Neural crest cell (in vitro differentiated cells): ENCODE measurements at regions not wholly inside any gene's neighbourhood (a gene's known extent, or its start where the extent isn't known, plus 50 kb on each side); places are given as distances from the start of the nearest gene placed in this dataset.

Experiments
- DNase-seq: peaks from one replicate; pipeline ENCODE4 v3.0.0; 2021; ENCODE audit warnings: low read depth, mixed read lengths, low spot score
- H3K27ac Mint-ChIP-seq: one replicate; pipeline ENCODE4 v1.8.0; 2021; ENCODE audit warnings: mild to moderate bottlenecking, mixed read lengths; ENCODE audit not compliant: unreplicated experiment
- H3K27me3 Mint-ChIP-seq: 2 replicates; pipeline ENCODE4 v1.8.0; 2021; ENCODE audit warnings: low read depth, mild to moderate bottlenecking, mixed read lengths
- H3K36me3 Mint-ChIP-seq: 2 replicates; pipeline ENCODE4 v1.8.0; 2021; ENCODE audit warnings: low read depth, mild to moderate bottlenecking, mixed read lengths
- H3K4me1 Mint-ChIP-seq: 2 replicates; pipeline ENCODE4 v1.8.0; 2021; ENCODE audit warnings: mixed read lengths
- H3K4me3 Mint-ChIP-seq: one replicate; pipeline ENCODE4 v1.8.0; 2021; ENCODE audit warnings: mild to moderate bottlenecking, mixed read lengths
- H3K9me3 Mint-ChIP-seq: 2 replicates; pipeline ENCODE4 v1.8.0; 2021; ENCODE audit warnings: mixed read lengths
- TF ChIP-seq, protein P1 (sequence below): fragments of 200-600 bp; sonication (generic); conservative IDR thresholded peaks from 2 replicates; pipeline ENCODE4 v1.5.0; 2021; ENCODE audit warnings: antibody characterized with exemption, mild to moderate bottlenecking

DNA sequence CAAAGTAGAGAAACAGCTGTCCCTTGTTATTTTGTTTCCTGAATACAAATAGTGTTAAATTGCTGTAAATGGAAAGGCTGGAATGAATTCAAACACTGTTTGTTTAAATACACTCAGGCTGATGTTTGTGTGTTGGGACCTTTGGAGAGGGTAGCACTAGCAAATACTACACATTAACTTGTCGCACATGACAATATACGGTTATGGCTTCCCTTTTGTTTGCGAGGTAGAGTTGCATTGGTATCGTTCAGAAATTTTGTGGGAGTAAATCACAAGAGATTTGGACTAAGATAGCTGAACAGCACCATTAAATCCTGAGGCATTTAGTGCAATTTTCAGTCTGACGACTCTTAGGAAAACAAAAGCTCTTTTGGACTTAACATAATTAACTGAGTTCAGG is 213.0 kb upstream of the ROBO2 start:
- no peaks in the 10 kb centered on the region for H3K27me3 Mint-ChIP-seq
- H3K9me3 Mint-ChIP-seq = no peaks in the 10 kb centered on the region
- H3K36me3 Mint-ChIP-seq = no peaks in the 10 kb centered on the region
- DNase-seq = no peak
- no peak overlapping the region for H3K4me3 Mint-ChIP-seq
- no peak overlapping the region for H3K27ac Mint-ChIP-seq
- H3K4me1 Mint-ChIP-seq = no peaks in the 10 kb centered on the region
- TF ChIP-seq, protein P1, sequence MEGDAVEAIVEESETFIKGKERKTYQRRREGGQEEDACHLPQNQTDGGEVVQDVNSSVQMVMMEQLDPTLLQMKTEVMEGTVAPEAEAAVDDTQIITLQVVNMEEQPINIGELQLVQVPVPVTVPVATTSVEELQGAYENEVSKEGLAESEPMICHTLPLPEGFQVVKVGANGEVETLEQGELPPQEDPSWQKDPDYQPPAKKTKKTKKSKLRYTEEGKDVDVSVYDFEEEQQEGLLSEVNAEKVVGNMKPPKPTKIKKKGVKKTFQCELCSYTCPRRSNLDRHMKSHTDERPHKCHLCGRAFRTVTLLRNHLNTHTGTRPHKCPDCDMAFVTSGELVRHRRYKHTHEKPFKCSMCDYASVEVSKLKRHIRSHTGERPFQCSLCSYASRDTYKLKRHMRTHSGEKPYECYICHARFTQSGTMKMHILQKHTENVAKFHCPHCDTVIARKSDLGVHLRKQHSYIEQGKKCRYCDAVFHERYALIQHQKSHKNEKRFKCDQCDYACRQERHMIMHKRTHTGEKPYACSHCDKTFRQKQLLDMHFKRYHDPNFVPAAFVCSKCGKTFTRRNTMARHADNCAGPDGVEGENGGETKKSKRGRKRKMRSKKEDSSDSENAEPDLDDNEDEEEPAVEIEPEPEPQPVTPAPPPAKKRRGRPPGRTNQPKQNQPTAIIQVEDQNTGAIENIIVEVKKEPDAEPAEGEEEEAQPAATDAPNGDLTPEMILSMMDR = no peak

DNA sequence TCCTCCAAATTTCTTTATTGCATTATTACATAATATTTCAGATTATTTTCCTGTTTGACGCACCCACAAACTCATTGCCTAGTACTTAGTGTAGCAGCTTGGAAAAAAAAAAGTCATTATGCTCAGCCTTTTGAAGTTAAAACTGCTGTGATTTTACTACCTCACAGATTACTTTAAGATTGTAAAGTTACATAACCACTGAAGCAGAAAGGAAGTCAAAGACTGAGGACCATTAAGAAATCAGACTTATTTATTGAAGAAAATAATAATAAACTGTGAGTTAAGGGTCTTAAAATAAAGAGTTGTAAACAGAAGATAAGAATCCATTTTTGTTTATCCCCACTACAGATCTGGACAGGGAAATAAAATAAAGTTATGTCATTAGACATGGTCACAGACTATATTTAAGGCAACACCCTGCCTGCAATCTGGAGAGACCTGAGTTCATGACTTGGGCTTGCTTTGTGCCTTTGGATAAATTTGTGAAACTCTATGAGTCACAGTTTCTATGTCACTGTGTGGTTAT is 212.1 kb upstream of the ROBO2 start:
- TF ChIP-seq, protein P1 = no peak
- H3K27me3 Mint-ChIP-seq = no peaks in the 10 kb centered on the region
- no peaks in the 10 kb centered on the region for H3K36me3 Mint-ChIP-seq
- no peaks in the 10 kb centered on the region for H3K4me1 Mint-ChIP-seq
- H3K4me3 Mint-ChIP-seq = no peak overlapping the region
- no peaks in the 10 kb centered on the region for H3K9me3 Mint-ChIP-seq
- no peak overlapping the region for H3K27ac Mint-ChIP-seq
- no peak for DNase-seq

DNA sequence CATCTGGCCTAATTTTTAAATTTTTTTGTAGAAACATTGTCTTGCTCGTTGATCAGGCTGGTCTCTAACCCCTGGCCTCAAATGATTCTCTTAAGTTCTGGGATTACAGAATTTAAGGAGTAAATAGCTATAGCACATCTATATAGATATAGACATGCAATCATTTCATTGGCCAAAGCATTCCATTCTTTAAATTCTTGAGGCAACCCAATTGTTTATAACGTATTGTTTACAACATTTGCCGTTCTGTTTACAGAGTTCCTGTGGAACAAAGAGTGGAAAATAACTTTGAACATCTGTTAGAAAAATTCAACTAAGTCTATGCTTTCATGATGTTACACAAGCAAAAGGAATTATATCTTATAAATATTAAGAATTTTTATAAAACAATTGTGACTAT is 205.2 kb upstream of the ROBO2 start:
- Mint-ChIP-seq H3K36me3 (peaks cover 5% of the 10 kb centered on the region), H3K27me3 (no peaks in the 10 kb centered on the region), H3K27ac (no peak overlapping the region), H3K4me3 (no peak overlapping the region), H3K4me1 (no peaks in the 10 kb centered on the region), H3K9me3 (peaks cover 8% of the 10 kb centered on the region)
- no peak for DNase-seq
- TF ChIP-seq, protein P1 = no peak

DNA sequence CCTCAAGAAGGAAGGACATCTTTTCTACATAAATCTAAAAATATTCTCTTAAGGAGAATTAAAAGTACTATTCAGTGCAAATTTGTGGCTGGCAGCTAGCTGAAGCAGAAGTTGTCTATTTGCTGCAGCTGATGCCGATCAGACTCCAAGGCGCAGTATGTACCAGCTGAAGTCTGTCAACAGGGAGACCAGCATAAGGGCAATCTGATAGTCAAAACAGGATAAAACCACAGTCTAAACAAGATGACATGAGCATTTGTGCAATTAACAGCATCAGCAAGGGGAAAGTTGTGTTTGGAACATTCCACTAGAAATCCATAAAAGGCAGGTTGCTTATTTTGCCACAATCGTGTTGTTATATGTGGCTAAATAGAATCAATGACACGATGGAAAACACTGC is 198.2 kb upstream of the ROBO2 start:
- H3K27me3 Mint-ChIP-seq = no peaks in the 10 kb centered on the region
- TF ChIP-seq, protein P1 = no peak
- H3K27ac Mint-ChIP-seq = no peak overlapping the region
- DNase-seq = no peak
- peaks cover 8% of the 10 kb centered on the region for H3K9me3 Mint-ChIP-seq
- no peak overlapping the region for H3K4me3 Mint-ChIP-seq
- H3K36me3 Mint-ChIP-seq = peaks cover 6% of the 10 kb centered on the region
- no peaks in the 10 kb centered on the region for H3K4me1 Mint-ChIP-seq

DNA sequence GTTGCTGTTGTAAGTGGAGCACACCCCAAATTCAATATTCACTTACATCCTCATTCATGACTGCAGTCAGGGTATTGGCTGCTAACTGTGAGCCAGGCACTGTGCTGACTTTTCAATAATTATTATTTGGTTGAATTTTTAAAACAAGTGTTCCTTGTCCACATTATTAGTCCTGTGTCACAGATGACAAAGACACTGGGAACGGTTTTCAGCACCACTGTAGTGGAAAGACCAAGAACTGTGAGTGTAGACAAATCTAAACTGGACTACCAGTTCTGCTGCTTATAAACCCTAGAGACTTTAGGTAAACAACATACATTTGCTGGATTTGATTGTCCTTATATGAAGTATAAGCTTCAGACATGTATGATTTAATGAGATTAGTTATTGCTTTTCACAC is 197.7 kb upstream of the ROBO2 start:
- Mint-ChIP-seq H3K36me3 (peaks cover 6% of the 10 kb centered on the region), H3K9me3 (peaks cover 8% of the 10 kb centered on the region), H3K27me3 (no peaks in the 10 kb centered on the region), H3K4me1 (no peaks in the 10 kb centered on the region), H3K27ac (no peak overlapping the region), H3K4me3 (no peak overlapping the region)
- TF ChIP-seq, protein P1 = no peak
- DNase-seq = no peak

DNA sequence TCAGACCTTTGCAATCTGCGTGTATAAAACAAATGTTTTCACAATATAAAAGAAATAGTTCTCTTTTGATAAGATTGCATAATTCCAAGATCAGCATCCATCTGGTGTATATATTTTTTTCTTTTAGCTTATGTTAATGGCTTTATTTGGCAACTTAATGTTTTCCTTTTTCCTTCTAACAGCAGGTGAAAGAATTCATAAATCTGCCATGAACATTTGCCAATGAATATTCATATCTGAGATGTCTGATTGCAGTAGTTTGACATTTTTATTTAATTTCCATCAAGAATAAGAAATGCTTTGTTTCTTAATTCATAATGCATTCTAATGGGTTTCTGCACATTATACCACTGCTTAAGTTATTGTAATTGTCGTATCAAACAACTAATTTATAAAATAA is 184.4 kb upstream of the ROBO2 start:
- Mint-ChIP-seq H3K4me1 (no peaks in the 10 kb centered on the region), H3K27ac (no peak overlapping the region), H3K9me3 (no peaks in the 10 kb centered on the region), H3K4me3 (no peak overlapping the region), H3K36me3 (no peaks in the 10 kb centered on the region), H3K27me3 (no peaks in the 10 kb centered on the region)
- TF ChIP-seq, protein P1 = no peak
- no peak for DNase-seq
